Neural cell (in vitro differentiated cells): ENCODE measurements at regions not wholly inside any gene's neighbourhood (a gene's known extent, or its start where the extent isn't known, plus 50 kb on each side); places are given as distances from the start of the nearest gene placed in this dataset.
A peak's percentile ranks its signal among the peaks of the same experiment; 100 is the strongest.
"Not testable (repeated sequence)": the region's sequence is repeated elsewhere in the genome, so short reads cannot be mapped to it uniquely, and the experiment has no call there.

Experiments used
- H2AFZ ChIP-seq: fragments of 200-600, 300-800 bp; sonication (generic), shearing (Covaris generic); 2 replicates; pipeline ENCODE4 v1.6.0; 2014; ENCODE audit warnings: low read depth, mild to moderate bottlenecking, antibody characterized with exemption, low read length, moderate library complexity
- H3F3A ChIP-seq: fragments of 200-600 bp; shearing (Covaris generic); 2 replicates; pipeline ENCODE4 v1.6.1; 2016; ENCODE audit warnings: mild to moderate bottlenecking, moderate library complexity, mixed read lengths, antibody characterized with exemption, low read length; ENCODE audit not compliant: insufficient read depth, poor library complexity, severe bottlenecking
- H3K27ac ChIP-seq: fragments of 200-600, 300-800 bp; sonication (generic), shearing (Covaris generic); 2 replicates; pipeline ENCODE4 v1.5.1; 2014; ENCODE audit warnings: mild to moderate bottlenecking, low read length, moderate library complexity
- H3K27me3 ChIP-seq: fragments of 300-800, 200-600 bp; sonication (generic), shearing (Covaris generic); 2 replicates; pipeline ENCODE4 v1.6.0; 2014; ENCODE audit warnings: mild to moderate bottlenecking, low read depth, low read length, moderate library complexity; ENCODE audit not compliant: insufficient read depth
- H3K36me3 ChIP-seq: fragments of 300-800, 200-600 bp; sonication (generic), shearing (Covaris generic); 2 replicates; pipeline ENCODE4 v1.5.1; 2014; ENCODE audit warnings: mild to moderate bottlenecking, antibody characterized with exemption, low read length, moderate library complexity; ENCODE audit not compliant: insufficient read depth
- H3K4me2 ChIP-seq: fragments of 300-800, 200-600 bp; sonication (generic), shearing (Covaris generic); 2 replicates; pipeline ENCODE4 v1.6.0; 2014; ENCODE audit warnings: mild to moderate bottlenecking, low read length
- H3K4me3 ChIP-seq: fragments of 300-800, 200-600 bp; sonication (generic), shearing (Covaris generic); 2 replicates; pipeline ENCODE4 v1.5.1; 2014; ENCODE audit warnings: mild to moderate bottlenecking, low read length, moderate library complexity
- H3K79me2 ChIP-seq: fragments of 200-600 bp; shearing (Covaris generic); replicated peaks from 2 replicates; pipeline ENCODE4 v1.6.0; 2014; ENCODE audit warnings: mild to moderate bottlenecking, low read length, moderate library complexity; ENCODE audit not compliant: insufficient read depth
- H3K9ac ChIP-seq: fragments of 300-800, 200-600 bp; sonication (generic), shearing (Covaris generic); 2 replicates; pipeline ENCODE4 v1.6.1; 2016; ENCODE audit warnings: mild to moderate bottlenecking, low read length, mixed read lengths
- H3K9me2 ChIP-seq: fragments of 200-600 bp; shearing (Covaris generic); 2 replicates; pipeline ENCODE4 v1.6.1; 2016; ENCODE audit warnings: mild to moderate bottlenecking, low read length, mixed read lengths; ENCODE audit not compliant: insufficient read depth
- H3K9me3 ChIP-seq: fragments of 200-600, 300-800 bp; sonication (generic), shearing (Covaris generic); 2 replicates; pipeline ENCODE4 v1.6.1; 2016; ENCODE audit warnings: mild to moderate bottlenecking, mixed run types, low read length, moderate library complexity, mixed read lengths
- H4K20me1 ChIP-seq: fragments of 200-600 bp; shearing (Covaris generic); 2 replicates; pipeline ENCODE4 v1.6.1; 2016; ENCODE audit warnings: mild to moderate bottlenecking, mixed run types; ENCODE audit not compliant: insufficient read depth
- CTCF ChIP-seq: fragments of 450-650 bp; IDR thresholded peaks from 2 replicates; pipeline ENCODE4 v1.5.1; 2014; ENCODE audit warnings: antibody characterized with exemption, mild to moderate bottlenecking, moderate library complexity; ENCODE audit not compliant: poor library complexity, severe bottlenecking
- EP300 ChIP-seq: fragments of 450-650 bp; conservative IDR thresholded peaks from 2 replicates; pipeline ENCODE4 v1.6.1; 2014; ENCODE audit warnings: antibody characterized with exemption, mild to moderate bottlenecking, moderate library complexity; ENCODE audit not compliant: poor library complexity, severe bottlenecking
- MXI1 ChIP-seq: fragments of 450-650 bp; conservative IDR thresholded peaks from 2 replicates; pipeline ENCODE4 v1.6.1; 2014; ENCODE audit warnings: antibody characterized with exemption, mild to moderate bottlenecking; ENCODE audit not compliant: poor library complexity, severe bottlenecking
- POLR2AphosphoS5 ChIP-seq: IDR thresholded peaks from 2 replicates; pipeline ENCODE4 v1.6.1; 2012
- RAD21 ChIP-seq: fragments of 450-650 bp; conservative IDR thresholded peaks from 2 replicates; pipeline ENCODE4 v1.6.1; 2014; ENCODE audit warnings: antibody characterized with exemption, mild to moderate bottlenecking, moderate library complexity
- REST ChIP-seq: IDR thresholded peaks from 2 replicates; pipeline ENCODE4 v1.6.1; 2012; ENCODE audit warnings: borderline replicate concordance
- SMC3 ChIP-seq: fragments of 450-650 bp; conservative IDR thresholded peaks from 2 replicates; pipeline ENCODE4 v1.6.1; 2014; ENCODE audit warnings: antibody characterized with exemption, mild to moderate bottlenecking, moderate library complexity; ENCODE audit not compliant: poor library complexity
- TAF1 ChIP-seq: IDR thresholded peaks from 2 replicates; pipeline ENCODE4 v1.6.1; 2012; ENCODE audit warnings: low read depth

- H3K27me3 ChIP-seq, result no peaks in the 10 kb centered on the region
- H3K9ac ChIP-seq, result no peak overlapping the region
- H3K4me3 ChIP-seq, result no peak overlapping the region
- H3K9me2 ChIP-seq, result no peaks in the 10 kb centered on the region
- H3K4me2 ChIP-seq, result no peak overlapping the region
- TF ChIP-seq RAD21 (no peak), POLR2AphosphoS5 (no peak), EP300 (no peak), CTCF (no peak), TAF1 (no peak), REST (no peak)
- peaks cover 5% of the 10 kb centered on the region for H3F3A ChIP-seq
- no peaks in the 10 kb centered on the region for H4K20me1 ChIP-seq
- H3K9me3 ChIP-seq, result no peaks in the 10 kb centered on the region
- H3K36me3 ChIP-seq, result no peaks in the 10 kb centered on the region
- H3K79me2 ChIP-seq, result peaks cover 6% of the 10 kb centered on the region
- peak overlapping the region; percentile 97 for H3K27ac ChIP-seq
- no peak overlapping the region for H2AFZ ChIP-seq
Measured at GRCh38 chr5:82982846-82983245, 94.3 kb downstream of the TMEM167A start.

- H3K4me2 ChIP-seq, H3K79me2 ChIP-seq, H3K27me3 ChIP-seq, H3K4me3 ChIP-seq, H3K9me3 ChIP-seq, H3F3A ChIP-seq, H3K9me2 ChIP-seq, H3K27ac ChIP-seq, H2AFZ ChIP-seq, H3K36me3 ChIP-seq, H4K20me1 ChIP-seq, H3K9ac ChIP-seq: not testable (repeated sequence)
Measured at GRCh38 chr5:82976887-82977286, 100.3 kb downstream of the TMEM167A start.

- TF ChIP-seq MXI1 (no peak), SMC3 (no peak), POLR2AphosphoS5 (no peak), EP300 (no peak)
- Histone ChIP-seq H3K4me2 (no peak overlapping the region), H3K27ac (no peak overlapping the region), H3K36me3 (no peaks in the 10 kb centered on the region), H3K4me3 (no peak overlapping the region), H3F3A (no peaks in the 10 kb centered on the region), H3K27me3 (no peaks in the 10 kb centered on the region), H3K79me2 (no peaks in the 10 kb centered on the region), H3K9ac (no peak overlapping the region), H2AFZ (no peak overlapping the region), H4K20me1 (no peaks in the 10 kb centered on the region), H3K9me2 (no peaks in the 10 kb centered on the region), H3K9me3 (peaks cover 8% of the 10 kb centered on the region)
Measured at GRCh38 chr5:82975812-82976211, 101.4 kb downstream of the TMEM167A start.
